Muscle of leg (tissue), 3 donors: ENCODE measurements at regions not wholly inside any gene's neighbourhood (a gene's known extent, or its start where the extent isn't known, plus 50 kb on each side); places are given as distances from the start of the nearest gene placed in this dataset.

ENCODE experiments used
- DNase-seq: peaks from one replicate; pipeline ENCODE4 v3.0.0; 2013
- H3K27ac ChIP-seq: one replicate; pipeline ENCODE4 v1.5.1; 2013; ENCODE audit warnings: mild to moderate bottlenecking, low read length, control low read depth
- H3K27me3 ChIP-seq: one replicate; pipeline ENCODE4 v1.6.1; 2013; ENCODE audit warnings: low read length; ENCODE audit not compliant: control insufficient read depth, insufficient read depth
- H3K36me3 ChIP-seq: one replicate; pipeline ENCODE4 v1.6.1; 2013; ENCODE audit warnings: low read length; ENCODE audit not compliant: control insufficient read depth, insufficient read depth
- H3K4me1 ChIP-seq: one replicate; pipeline ENCODE4 v1.6.1; 2013; ENCODE audit warnings: low read length; ENCODE audit not compliant: control insufficient read depth, insufficient read depth
- H3K4me3 ChIP-seq: one replicate; pipeline ENCODE4 v1.5.1; 2013; ENCODE audit warnings: low read length, control low read depth
- H3K9me3 ChIP-seq: replicated peaks from 2 replicates; pipeline ENCODE4 v1.6.1; 2013; ENCODE audit warnings: low read depth, low read length; ENCODE audit not compliant: control insufficient read depth
- WGBS: methylation state at CpG from one replicate; pipeline ENCODE4 v1.1.5; 2013; ENCODE audit warnings: missing lambda C conversion rate; ENCODE audit not compliant: insufficient coverage; 5-methylcytosine and 5-hydroxymethylcytosine counted together

DNA sequence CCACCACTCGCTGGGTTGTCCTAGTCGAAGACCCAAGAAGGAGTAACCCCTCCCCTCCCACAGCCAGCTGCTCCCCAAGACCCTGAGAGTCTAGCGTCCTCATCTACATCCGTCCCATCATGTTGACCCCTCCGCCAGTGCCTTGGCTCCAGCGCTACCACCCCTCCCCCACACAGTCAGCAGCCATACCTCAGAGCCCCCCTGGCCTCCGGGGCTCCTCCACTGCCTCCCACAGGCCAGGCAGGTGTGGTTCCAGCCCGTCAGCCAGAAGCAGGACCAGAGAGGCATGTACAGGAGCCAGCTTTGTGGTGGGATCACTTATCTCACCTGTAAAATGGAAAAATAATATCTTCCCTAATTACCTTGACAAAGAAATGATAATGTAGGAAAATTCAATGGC is 51.5 kb upstream of the PHF21B start:
- Histone ChIP-seq H3K4me3 (no peak overlapping the region), H3K9me3 (no peaks in the 10 kb centered on the region), H3K27me3 (peaks cover 4% of the 10 kb centered on the region), H3K36me3 (no peaks in the 10 kb centered on the region), H3K27ac (no peak overlapping the region), H3K4me1 (peaks cover 11% of the 10 kb centered on the region)
- no peak for DNase-seq
- 88% methylated on average over 7 of the region's 8 CpGs for WGBS

DNA sequence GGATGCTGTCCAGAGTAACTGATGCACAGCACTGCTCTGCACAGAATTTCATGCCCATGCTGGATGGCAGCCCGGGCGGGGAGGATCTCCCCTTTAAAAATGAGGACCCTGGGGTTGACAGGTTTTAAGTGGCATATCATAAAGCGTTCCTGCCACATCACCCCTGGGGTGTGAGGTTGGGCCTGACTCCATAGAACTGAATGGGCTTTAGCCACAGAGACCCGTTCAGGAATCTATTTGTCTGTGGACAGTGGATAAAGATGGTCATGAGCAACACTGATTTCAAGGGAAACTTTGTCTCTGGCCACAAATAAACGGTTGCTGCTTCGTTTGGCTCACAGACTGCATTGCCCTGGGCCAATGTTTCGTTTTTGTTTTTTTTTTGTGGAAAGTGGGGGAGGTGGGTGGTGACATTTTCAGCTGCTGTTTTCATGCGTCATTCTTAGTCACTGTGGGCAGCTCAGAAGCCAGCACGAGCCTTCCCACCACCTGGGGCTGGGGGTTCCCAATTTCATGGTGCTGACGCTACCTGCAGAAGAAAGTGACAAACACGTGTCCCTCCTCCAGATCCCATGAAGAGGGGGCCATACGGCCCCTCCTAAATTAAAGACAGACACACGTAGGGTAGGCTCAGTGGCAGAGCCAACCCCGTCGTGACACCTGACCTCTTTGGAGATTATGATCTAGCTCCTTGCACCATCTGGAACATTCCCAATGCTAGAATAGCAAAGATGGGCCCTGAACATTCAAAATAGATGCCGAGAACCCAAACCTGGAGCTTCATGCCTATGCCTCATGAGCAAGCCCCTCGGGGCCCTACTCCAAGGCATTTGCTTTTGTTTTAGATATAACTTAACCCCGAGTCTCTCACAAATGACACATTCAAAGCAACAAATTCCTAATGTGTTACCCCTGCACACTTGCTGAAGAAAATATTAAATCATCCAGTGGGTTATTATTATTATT is 54.8 kb upstream of the PHF21B start:
- no peaks in the 10 kb centered on the region for H3K36me3 ChIP-seq
- peaks cover 2% of the 10 kb centered on the region for H3K27me3 ChIP-seq
- H3K9me3 ChIP-seq: no peaks in the 10 kb centered on the region
- no peak overlapping the region for H3K4me3 ChIP-seq
- H3K4me1 ChIP-seq: peaks cover 8% of the 10 kb centered on the region
- H3K27ac ChIP-seq: no peak overlapping the region
- 36% methylated on average over 10 of the region's 18 CpGs for WGBS
- DNase-seq: no peak

DNA sequence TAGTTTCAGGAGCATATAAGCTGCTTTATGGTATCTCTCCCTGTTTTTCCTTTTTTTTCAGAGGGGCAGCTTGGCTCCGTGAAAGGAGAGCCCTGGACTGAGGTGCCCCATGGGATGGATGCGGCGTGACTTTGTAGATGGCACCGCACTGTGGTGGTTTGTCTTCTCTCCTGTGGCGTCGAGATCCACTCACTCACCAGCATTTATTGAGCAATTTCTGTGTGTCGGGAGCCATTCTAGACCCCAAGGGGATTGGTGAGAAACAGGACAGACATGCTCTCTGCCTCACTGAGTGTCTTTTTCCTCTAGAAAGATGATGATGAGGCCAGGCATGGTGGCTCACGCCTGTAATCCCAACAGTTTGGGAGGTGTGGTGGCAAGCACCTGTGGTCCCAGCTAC is 55.9 kb upstream of the PHF21B start:
- peaks cover 8% of the 10 kb centered on the region for H3K4me1 ChIP-seq
- H3K36me3 ChIP-seq: no peaks in the 10 kb centered on the region
- no peak for DNase-seq
- no peaks in the 10 kb centered on the region for H3K9me3 ChIP-seq
- peaks cover 2% of the 10 kb centered on the region for H3K27me3 ChIP-seq
- WGBS: 70% methylated on average over 1 of the region's 8 CpGs
- no peak overlapping the region for H3K27ac ChIP-seq
- no peak overlapping the region for H3K4me3 ChIP-seq

DNA sequence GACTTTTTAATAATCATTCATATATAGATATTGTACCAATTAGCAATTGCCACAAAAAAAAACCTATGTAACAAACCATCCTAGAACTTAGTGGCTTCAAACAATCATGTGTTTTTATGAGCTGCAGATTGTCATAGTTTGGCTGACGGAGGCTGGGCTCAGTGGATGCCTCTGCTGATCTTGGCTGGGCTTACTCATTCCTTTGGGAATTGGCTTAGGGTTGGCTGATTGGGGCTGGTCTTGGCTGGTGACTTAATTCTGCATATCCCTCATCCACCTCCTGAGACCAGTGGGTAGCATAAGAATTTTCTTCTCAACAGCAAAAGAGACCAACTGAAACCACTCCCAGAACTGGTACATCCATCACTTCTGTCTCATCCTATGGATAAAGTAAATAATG is 57.9 kb upstream of the PHF21B start:
- WGBS: no CpG with 5 or more reads among the region's 1 CpG
- H3K4me1 ChIP-seq: peaks cover 8% of the 10 kb centered on the region
- H3K27ac ChIP-seq: no peak overlapping the region
- no peak for DNase-seq
- no peak overlapping the region for H3K4me3 ChIP-seq
- H3K27me3 ChIP-seq: peaks cover 16% of the 10 kb centered on the region
- no peaks in the 10 kb centered on the region for H3K36me3 ChIP-seq
- H3K9me3 ChIP-seq: no peaks in the 10 kb centered on the region

DNA sequence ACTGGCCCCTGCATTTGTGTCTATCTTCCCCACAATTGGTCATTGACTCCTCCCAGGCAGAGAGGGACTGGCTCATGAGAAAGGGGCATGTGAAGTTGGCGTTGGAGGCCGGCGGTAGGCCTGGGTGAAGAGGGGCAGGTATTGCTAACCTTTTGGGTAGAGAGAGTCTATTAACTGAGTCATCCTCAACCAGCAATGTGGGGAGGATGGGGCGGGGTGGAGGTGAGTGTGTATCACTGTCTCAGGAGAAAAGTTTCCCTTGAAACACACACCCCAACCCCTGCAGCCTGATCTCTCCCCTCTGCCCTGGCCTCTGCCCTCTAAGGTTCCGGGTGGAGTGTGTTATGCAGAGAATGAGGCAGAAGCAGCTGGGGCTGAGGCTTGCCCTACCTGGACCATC is 60.1 kb upstream of the PHF21B start:
- WGBS: 80% methylated on average over 1 of the region's 5 CpGs

DNA sequence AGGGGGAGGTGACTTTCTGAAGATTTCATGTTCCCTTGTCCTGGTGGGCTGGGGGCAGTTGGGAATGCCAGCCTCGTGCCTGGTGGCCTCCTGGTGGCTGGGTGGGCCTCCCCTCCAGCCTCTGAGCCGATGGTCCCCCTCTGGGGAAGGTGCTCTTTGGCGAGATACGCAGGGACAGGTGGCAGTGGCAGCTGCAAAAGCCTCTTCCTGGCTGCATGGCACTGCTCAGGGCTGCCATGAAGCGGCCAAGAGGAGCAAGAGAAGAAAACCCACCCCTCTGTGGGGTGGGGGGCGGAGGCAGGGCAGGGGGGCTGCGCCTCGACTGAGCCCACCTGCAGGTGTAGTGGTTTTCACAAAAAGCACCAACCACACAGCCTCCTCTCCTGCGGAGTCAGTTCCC is 61.8 kb upstream of the PHF21B start:
- peaks cover 40% of the 10 kb centered on the region for H3K27me3 ChIP-seq
- WGBS: 23% methylated on average over 4 of the region's 9 CpGs
- no peaks in the 10 kb centered on the region for H3K4me1 ChIP-seq
- H3K9me3 ChIP-seq: no peaks in the 10 kb centered on the region
- no peaks in the 10 kb centered on the region for H3K36me3 ChIP-seq
- DNase-seq: no peak
- H3K27ac ChIP-seq: no peak overlapping the region
- no peak overlapping the region for H3K4me3 ChIP-seq

More for the DNA sequence above, 60.1 kb upstream of the PHF21B start:
- Histone ChIP-seq H3K4me3 (no peak overlapping the region), H3K36me3 (no peaks in the 10 kb centered on the region), H3K4me1 (no peaks in the 10 kb centered on the region), H3K27me3 (peaks cover 29% of the 10 kb centered on the region), H3K9me3 (no peaks in the 10 kb centered on the region), H3K27ac (no peak overlapping the region)
- DNase-seq: no peak

DNA sequence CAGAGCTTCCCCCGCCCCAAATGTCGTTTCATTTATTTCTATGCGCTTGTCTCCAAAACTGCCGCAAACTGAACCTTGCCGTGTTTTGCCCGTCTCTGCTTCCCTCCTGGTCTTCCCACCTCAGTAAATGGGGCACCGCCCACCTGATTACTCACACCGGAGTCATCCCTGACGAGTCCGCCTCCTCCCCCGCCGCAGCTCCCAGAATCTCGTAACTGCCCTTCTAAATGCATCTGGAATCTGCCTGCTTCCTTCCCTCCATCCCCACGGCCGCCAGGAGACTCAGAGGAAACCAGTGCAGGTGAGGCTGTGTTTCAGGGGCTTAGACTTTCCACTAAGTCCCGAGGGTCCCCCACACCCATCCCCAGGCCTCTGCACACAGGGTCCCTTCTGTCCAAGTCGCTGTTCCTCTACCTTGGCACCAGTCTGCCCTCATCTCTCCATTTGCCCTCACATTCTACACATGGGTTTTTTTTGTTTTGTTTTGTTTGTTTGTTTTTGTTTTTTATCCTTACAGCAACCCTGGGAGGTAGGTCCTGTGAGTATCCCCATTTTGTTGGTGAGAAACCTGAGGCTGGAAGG is 62.6 kb upstream of the PHF21B start:
- no peaks in the 10 kb centered on the region for H3K9me3 ChIP-seq
- no peak overlapping the region for H3K27ac ChIP-seq
- DNase-seq: no peak
- no peaks in the 10 kb centered on the region for H3K4me1 ChIP-seq
- peaks cover 48% of the 10 kb centered on the region for H3K27me3 ChIP-seq
- no peak overlapping the region for H3K4me3 ChIP-seq
- H3K36me3 ChIP-seq: no peaks in the 10 kb centered on the region
- 21% methylated on average over 12 of the region's 17 CpGs for WGBS

DNA sequence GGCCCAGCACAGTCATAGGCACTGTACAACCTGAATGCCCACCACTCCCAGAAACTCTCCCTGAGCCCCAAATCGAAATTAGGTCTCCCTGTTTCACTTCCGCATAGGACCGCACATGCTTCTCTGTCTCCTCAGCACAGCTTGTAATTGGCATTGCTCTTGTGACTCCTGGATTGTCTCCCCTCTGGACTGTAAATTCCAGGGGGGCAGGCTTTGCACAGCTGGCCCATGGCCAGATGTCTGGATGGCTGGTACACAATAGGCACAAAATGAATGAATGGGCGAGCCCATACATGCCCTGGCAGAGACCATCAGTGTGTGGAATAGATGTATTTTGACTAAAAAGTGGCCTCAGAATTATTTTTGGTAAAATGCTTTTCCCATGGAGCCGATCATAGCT is 63.3 kb upstream of the PHF21B start:
- 67% methylated on average over 5 of the region's 5 CpGs for WGBS
- no peak overlapping the region for H3K27ac ChIP-seq
- no peaks in the 10 kb centered on the region for H3K9me3 ChIP-seq
- H3K4me3 ChIP-seq: no peak overlapping the region
- peaks cover 54% of the 10 kb centered on the region for H3K27me3 ChIP-seq
- H3K4me1 ChIP-seq: no peaks in the 10 kb centered on the region
- DNase-seq: no peak
- H3K36me3 ChIP-seq: no peaks in the 10 kb centered on the region

DNA sequence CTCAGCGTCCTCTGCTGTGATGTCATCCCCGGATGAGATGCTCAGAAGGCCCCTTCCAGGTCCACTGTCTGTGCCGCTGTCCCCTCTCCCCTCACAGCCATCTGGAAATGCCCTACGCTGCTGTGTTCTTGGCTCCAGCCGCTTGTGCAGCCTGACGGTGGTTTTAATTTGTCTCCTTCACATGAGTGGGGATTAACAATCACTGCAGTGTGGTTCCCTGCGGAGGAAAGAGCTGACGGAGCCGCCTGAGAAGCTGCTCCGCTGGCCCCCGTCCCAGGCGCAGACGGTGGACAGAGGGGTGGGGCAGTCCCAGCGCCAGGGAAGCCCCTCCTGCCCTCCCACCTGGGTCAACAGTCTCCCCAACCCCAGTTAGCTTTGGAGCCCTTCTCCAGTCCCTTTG is 67.5 kb upstream of the PHF21B start:
- Histone ChIP-seq H3K36me3 (no peaks in the 10 kb centered on the region), H3K27me3 (peaks cover 52% of the 10 kb centered on the region), H3K4me1 (no peaks in the 10 kb centered on the region), H3K9me3 (no peaks in the 10 kb centered on the region), H3K4me3 (no peak overlapping the region), H3K27ac (no peak overlapping the region)
- WGBS: 14% methylated on average over 6 of the region's 14 CpGs
- DNase-seq: no peak

DNA sequence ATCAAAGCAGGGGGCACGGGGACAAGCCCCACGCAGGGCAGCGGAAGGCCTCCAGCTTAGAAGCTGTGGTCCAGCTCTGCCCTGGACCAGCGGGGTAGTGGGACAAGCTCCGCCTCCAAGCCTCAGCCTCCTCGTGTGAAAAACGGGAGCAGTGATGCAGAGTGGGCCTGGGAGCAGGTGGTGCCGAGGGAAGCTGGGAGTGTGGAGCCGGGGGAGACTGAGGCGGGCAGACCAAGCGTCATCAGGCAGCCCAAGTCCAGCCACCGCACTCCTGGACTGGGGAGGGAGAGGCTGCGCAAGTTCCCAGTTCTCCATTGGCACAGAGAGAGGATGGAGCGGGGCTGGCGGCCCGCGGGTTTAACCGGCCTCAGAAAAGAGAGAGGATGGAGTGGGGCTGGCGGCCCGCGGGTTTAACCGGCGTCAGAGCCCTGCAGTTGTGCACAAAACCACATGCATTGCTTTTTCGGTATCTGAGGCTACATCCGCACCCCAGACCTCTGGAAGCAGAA is 68.1 kb upstream of the PHF21B start:
- Histone ChIP-seq H3K4me3 (no peak overlapping the region), H3K27ac (no peak overlapping the region), H3K4me1 (no peaks in the 10 kb centered on the region), H3K9me3 (no peaks in the 10 kb centered on the region), H3K36me3 (no peaks in the 10 kb centered on the region), H3K27me3 (peaks cover 49% of the 10 kb centered on the region)
- DNase-seq: no peak
- WGBS: 40% methylated on average over 24 of the region's 25 CpGs
